ENCODE measurements at regions not wholly inside any gene's neighbourhood (a gene's known extent, or its start where the extent isn't known, plus 50 kb on each side); places are given as distances from the start of the nearest gene placed in this dataset.

GRCh38 chr22:47564651-47565434, 802.4 kb downstream of the TBC1D22A start:
- DNase-seq (ENCODE audit: low read depth in 3 of 3) = no peak

DNA sequence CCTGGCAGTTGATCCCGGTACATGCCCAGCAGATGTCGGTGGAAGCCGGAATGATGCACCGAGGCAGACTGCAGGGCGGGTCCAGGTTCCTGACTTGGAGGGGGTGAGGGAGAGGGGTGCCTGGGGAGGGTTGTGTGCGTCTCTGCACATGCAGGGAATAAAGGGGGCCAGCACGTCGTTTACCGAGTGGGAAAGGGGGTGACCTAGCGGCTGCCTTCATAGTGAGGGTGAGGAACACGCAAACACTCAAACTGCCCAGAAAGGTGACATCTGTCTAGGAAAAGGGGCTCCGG, 801.7 kb downstream of the TBC1D22A start:
- DNase-seq (ENCODE audit: low read depth in 3 of 3) = no peak

DNA sequence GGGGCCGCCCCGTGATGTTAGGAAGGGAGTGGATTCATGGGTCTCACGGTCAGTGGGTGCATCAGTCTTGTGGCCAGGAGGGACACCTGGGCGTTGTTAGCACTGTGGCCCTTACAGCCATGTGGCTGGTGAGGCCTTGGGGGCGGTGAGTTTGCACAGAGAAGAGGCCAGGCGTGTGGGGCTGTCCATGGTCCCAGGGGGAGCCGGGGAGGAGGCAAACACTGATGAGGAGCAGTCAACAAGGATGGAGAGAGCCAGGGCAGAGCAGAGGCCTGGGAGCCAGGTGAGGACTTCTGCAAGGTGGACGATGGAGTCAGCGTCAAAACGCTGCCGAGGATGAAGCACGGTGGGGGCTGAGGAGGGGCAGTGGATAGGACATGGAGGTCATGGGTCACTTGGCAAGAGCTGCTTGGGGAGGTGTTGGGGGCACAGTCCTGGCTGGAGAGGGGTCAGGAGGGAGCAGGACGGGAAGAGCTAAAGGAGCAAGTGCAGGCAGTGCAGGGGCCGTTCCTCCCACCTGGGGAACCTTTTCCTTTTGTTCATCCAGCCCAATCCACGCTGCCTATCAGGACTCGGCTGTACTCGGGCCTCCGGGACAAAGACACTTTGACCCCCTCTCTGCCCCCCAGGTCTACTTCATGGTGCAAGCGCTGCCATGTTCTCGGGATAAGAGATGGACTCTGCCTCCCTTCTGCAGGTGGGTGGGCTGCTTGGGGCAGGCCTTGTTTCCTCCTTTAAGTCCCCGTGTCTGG, 801.1 kb downstream of the TBC1D22A start:
- no peak for DNase-seq (ENCODE audit: low read depth in 3 of 3)

DNA sequence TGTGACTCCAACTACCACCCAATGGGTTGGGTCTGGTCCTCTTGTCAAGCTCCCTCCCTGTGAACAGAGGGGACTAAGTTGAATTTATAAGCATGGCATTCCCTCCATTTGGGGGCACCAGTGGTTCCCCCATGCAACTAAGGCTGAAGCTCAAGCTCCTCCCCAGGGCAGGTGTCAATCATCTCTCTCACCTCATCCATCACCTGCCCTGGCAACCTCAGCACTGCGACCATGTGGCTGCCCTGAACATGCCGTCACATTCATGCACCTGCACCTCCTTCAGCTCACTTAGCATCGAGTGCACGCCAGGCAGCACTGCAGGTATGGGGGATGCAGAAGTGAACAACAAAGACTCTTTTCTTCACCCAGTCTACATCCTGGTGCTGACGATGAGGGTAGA, 799.3 kb downstream of the TBC1D22A start:
- no peak for DNase-seq (ENCODE audit: low read depth in 3 of 3)

- no peak for DNase-seq (ENCODE audit: low read depth in 3 of 3)
Measured at GRCh38 chr22:47561115-47561675, 798.7 kb downstream of the TBC1D22A start.

DNA sequence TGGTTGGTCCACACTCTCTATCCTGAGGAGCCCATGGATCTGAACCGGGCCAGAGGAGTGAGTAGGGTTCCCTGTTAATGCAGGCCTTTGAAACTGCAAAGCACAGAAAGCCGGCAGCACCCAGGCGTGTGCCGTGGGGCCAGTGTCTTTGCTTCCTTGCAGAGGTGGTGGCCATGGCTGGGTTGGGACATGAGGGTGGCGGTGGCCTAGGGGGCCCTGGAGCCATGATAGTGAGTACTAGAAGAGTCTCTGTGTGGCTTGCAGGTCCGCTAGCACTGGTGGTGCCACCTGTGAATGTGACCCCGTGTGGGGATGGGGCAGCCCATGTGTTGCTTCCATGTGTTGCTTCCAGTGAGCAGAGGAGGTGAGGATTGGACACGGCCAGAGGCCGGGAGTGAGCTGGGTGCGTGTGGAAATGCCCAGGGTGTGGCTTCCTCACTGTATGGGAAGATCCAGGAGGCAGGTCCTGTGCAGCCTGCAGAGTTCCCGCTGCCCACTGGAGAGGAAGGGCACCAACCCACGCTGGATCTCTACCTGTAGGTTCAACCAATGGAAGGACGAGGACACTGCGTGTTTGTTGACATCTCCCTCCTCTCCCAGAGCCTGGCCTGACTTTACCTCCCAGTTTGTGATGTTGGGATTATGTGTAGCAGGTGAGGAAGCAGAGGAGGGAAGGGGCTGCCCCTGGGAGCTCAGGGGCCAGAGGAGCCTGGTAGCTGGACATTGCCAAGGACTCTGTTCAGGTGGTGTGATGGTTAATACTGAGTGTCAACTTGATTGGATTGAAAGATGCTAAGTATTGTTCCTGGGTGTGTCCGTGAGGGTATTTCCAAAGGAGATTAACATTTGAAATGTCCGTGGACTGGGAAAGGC, 796.6 kb downstream of the TBC1D22A start:
- no peak for DNase-seq (ENCODE audit: low read depth in 3 of 3)

GRCh38 chr22:47556473-47556872, 794.0 kb downstream of the TBC1D22A start:
- DNase-seq (ENCODE audit: low read depth in 3 of 3) = no peak

DNA sequence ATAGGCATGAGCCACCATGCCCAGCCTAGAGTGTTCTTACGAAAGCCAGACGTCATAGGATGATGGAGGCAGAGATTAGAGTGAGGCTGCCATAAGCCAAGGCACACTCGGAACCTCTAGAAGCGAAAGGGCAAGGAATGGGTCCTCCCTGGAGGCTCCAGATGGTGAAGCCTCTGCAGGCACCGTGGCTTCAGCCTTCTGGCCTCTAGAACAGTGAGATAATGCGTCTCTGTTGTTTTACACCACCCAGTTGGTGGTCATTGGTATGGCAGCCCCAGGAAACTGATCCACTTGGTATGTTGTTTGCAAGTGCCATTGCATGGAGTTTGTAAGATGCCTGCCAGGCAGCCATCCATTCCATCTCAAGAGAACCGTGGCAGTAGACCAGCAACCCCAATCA, 791.0 kb downstream of the TBC1D22A start:
- DNase-seq (ENCODE audit: low read depth in 3 of 3) = no peak

- DNase-seq (ENCODE audit: low read depth in 3 of 3) = no peak
Measured at GRCh38 chr22:47552541-47553205, 790.2 kb downstream of the TBC1D22A start.

- no peak for DNase-seq (ENCODE audit: low read depth in 3 of 3)
Measured at GRCh38 chr22:47552024-47552423, 789.6 kb downstream of the TBC1D22A start.

DNA sequence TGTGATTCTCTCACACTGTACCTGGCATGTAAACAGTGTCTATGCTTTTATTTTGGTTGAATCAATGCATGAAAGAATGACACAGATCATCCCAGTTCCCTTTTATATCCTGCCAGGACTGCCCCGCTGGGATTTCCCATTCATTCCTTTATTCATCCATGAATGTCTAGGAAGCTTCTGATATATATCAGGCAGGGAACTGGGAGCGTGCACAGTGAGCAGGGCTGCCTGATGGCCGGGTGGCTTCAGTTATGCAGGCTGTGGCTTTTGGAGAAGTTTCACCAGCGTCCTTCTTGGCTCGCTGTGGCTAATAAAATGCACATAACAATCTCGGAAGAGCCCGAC, 789.0 kb downstream of the TBC1D22A start:
- no peak for DNase-seq (ENCODE audit: low read depth in 3 of 3)

DNA sequence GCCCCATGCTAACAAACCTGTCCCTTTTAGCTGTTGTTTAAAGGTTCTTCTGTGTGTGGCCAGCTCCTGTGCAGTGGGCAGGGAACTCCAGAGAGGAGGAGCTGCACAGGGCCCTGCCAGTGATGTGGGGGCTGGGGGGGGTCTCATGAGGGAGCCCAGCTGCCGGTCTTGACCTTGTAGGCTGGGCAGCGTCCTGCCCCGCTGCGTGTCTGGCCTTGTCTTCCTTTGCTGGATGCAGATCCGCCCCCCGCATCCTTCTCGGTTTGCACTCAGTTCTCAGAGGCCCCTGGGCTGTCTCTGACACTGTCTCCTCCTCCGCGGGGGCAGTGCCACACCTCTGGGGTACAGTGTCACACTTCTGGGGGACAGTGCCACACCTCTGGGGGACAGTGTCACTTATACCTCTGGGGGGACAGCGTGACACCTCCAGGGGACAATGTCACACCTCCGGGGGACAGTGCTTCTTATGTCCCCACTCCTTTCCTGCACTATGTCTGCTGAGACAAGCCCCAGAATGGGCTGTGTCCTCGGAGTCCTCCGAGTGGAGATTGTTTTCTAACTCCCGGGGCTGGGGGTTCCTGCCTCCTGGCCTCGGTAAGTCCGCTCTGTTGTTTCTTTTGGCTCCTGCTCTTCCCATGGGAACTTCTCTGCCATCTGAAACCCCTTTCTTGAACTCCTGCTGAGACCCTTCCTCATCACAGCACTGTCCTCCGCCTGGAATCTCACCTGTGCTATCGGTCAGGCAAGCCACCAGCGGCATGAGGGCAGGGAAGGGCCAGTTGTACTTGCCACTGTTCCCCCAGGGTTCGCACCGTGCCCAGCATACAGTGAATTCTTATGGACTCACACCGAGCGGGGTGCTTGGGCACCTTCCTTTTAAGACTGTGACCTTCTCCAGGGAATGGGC, 788.3 kb downstream of the TBC1D22A start:
- DNase-seq (ENCODE audit: low read depth in 3 of 3) = no peak

DNA sequence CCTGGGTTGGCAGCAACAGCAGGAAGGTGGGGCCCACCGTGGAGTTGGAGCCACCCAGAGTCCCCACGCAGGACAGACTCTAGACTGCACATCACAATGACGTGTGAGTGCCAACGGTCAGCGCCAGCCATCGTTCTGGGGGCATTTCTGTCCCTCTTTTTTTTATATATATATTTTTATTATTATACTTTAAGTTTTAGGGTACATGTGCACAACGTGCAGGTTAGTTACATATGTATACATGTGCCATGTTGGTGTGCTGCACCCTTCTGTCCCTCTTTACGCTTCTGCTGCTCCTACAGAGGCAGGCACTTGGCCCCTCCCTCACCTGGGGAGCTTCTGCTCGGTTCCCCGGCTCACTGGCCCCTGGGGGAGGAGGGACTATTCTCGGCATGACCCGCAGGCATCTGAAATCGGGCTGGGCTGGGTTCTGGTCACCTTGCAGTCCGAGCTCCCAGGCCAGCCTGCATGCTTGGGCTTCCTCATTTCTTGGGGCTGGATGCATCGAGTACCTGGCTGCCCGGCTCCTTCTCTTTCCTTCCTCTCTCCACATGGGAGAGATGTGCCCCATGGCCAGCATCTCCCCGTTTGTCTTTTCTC, 787.4 kb downstream of the TBC1D22A start:
- DNase-seq (ENCODE audit: low read depth in 3 of 3) = no peak

DNA sequence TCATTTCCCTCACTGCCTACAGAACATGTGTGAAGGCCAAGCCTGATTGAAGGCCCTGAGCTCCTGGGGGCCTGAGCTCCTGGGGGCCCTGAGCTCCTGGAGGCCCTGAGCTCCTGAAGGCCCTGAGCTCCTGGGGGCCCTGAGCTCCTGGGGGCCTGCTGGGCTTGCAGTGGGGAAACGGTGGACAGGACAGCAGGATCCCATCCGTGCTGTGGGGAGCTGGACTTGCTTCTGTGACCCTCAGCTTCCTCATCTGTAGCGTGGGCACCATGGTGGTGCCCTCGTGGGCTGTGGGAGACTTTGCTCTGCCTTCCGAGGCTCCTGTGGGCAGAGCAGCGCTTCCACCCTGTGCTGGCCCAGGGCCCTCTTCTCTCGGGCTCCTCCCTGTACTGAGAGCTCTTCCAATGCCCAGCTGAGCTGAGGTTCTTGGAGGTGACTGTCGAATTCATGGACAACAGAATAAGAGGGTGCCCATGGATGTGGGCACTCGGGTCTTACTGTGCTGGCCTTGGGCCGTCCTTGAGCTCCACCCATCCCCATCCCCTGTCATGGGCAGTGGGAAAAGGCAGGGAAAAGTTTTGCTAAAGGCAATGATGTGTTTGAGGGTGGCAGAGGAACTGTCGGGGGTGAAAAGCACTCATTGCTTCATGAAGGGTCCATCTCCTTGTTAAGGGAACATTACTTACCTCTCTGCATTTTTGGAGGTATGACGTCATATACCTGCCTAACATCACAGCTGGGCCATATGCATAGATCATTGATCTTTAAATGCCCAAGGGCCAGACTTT, 786.7 kb downstream of the TBC1D22A start:
- no peak for DNase-seq (ENCODE audit: low read depth in 3 of 3)

GRCh38 chr22:47547881-47548650, 785.6 kb downstream of the TBC1D22A start:
- DNase-seq (ENCODE audit: low read depth in 3 of 3) = no peak

DNA sequence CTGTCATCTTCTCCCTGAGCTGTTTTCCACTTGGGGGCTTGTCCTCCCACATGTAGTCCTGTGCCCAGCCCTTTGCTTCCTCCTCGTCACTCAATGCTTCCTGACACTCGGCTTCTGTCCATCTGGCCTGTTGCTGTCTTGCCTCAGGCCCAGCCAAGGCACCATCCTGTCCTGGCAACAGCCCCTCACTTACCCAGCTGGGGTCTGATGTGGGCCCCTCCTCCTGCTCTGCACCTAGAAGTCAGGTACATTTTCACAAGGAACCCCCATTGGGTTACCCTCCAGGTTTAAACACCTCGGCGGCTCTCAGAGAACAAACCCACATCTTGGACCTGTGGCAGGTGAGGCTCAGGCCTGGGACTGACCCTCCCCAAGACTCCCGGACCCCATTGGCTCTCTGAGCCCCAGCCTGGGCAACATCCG, 784.8 kb downstream of the TBC1D22A start:
- DNase-seq (ENCODE audit: low read depth in 3 of 3) = no peak

DNA sequence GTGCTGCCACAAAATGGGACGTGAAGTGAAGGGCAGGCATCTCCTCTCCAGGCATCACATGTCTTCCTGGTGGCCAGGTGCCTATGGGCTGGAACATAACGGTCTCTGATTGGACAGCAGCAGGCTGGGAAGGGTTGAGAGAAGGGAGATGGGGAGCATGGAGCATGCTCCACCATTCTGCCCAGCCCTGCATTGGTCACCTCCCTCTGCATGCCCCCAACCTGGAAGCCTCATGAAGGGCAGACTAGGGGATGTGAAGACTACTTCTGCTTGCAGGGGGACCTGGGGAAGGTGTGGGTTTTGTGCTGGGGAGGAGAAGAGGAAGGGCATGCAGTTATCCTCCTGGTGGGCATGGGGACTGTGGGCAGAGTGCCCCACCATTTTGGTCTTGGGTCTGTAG, 782.2 kb downstream of the TBC1D22A start:
- DNase-seq (ENCODE audit: low read depth in 3 of 3) = no peak

DNA sequence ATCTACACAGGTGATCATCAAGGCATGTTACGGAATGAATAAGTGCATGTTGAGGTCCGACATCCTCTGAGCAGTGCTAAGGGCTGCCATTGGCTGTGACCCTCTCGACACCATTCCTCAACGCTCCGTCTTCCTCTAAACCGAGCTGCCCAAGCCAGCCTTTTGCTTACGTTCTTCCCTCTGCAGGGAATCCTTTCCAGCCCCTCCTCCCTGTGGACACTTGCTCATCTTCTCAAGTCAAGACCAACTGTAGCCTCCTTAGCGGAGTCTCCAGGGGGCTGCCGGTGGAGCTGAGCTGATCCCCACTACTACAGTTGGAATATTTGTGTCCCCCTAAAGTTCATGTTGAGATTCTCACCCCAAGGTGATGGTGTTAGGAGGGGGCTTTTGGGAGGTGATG, 781.0 kb downstream of the TBC1D22A start:
- no peak for DNase-seq (ENCODE audit: low read depth in 3 of 3)

GRCh38 chr22:47540011-47540410, 777.6 kb downstream of the TBC1D22A start:
- DNase-seq (ENCODE audit: low read depth in 3 of 3) = no peak
